Loucy (cell line): ENCODE measurements at regions not wholly inside any gene's neighbourhood (a gene's known extent, or its start where the extent isn't known, plus 50 kb on each side); places are given as distances from the start of the nearest gene placed in this dataset.
"Not testable (repeated sequence)": the region's sequence is repeated elsewhere in the genome, so short reads cannot be mapped to it uniquely, and the experiment has no call there.

Source experiments
- H2AFZ ChIP-seq: fragments of 200-600 bp; sonication (generic); 2 replicates; pipeline ENCODE4 v1.6.0; 2016; ENCODE audit warnings: antibody characterized with exemption, mild to moderate bottlenecking, low read length, moderate library complexity
- H3F3A ChIP-seq: fragments of 200-600 bp; 2 replicates; pipeline ENCODE4 v1.6.0; 2016; ENCODE audit warnings: antibody characterized with exemption, low read depth, mild to moderate bottlenecking
- H3K27me3 ChIP-seq: fragments of 200-600 bp; sonication (generic); 2 replicates; pipeline ENCODE4 v1.6.1; 2014; ENCODE audit warnings: low read length, mild to moderate bottlenecking; ENCODE audit not compliant: insufficient read depth, poor library complexity, severe bottlenecking
- H3K36me3 ChIP-seq: fragments of 200-600 bp; sonication (generic); 2 replicates; pipeline ENCODE4 v1.6.1; 2016; ENCODE audit warnings: low read length; ENCODE audit not compliant: insufficient read depth
- H3K4me1 ChIP-seq: fragments of 200-600 bp; sonication (generic); 2 replicates; pipeline ENCODE4 v1.5.1; 2014; ENCODE audit warnings: low read length, mild to moderate bottlenecking; ENCODE audit not compliant: insufficient read depth, poor library complexity, severe bottlenecking
- H3K4me2 ChIP-seq: fragments of 200-600 bp; sonication (generic); 2 replicates; pipeline ENCODE4 v1.6.0; 2014; ENCODE audit warnings: antibody characterized with exemption, low read length, low read depth, mild to moderate bottlenecking; ENCODE audit not compliant: poor library complexity, severe bottlenecking
- H3K4me3 ChIP-seq: fragments of 200-600 bp; sonication (generic); 2 replicates; pipeline ENCODE4 v1.5.1; 2014; ENCODE audit warnings: low read length, mild to moderate bottlenecking, mixed read lengths; ENCODE audit not compliant: poor library complexity, severe bottlenecking
- H3K79me2 ChIP-seq: fragments of 200-600 bp; sonication (generic); 2 replicates; pipeline ENCODE4 v1.6.1; 2014; ENCODE audit warnings: low read length; ENCODE audit not compliant: insufficient read depth
- H3K9ac ChIP-seq: fragments of 200-600 bp; sonication (generic); 2 replicates; pipeline ENCODE4 v1.6.0; 2014; ENCODE audit warnings: mild to moderate bottlenecking, low read depth, low read length, moderate library complexity; ENCODE audit not compliant: poor library complexity, severe bottlenecking
- H3K9me2 ChIP-seq: fragments of 200-600 bp; sonication (generic); replicated peaks from 2 replicates; pipeline ENCODE4 v1.6.1; 2016; ENCODE audit warnings: low read depth, low read length, mixed read lengths
- H3K9me3 ChIP-seq: fragments of 200-600 bp; sonication (generic); 2 replicates; pipeline ENCODE4 v1.6.1; 2014; ENCODE audit warnings: mild to moderate bottlenecking, antibody characterized with exemption, low read length, low read depth; ENCODE audit not compliant: insufficient read depth
- H4K20me1 ChIP-seq: fragments of 200-600 bp; sonication (generic); 2 replicates; pipeline ENCODE4 v1.6.0; 2014; ENCODE audit warnings: antibody characterized with exemption, low read length, mild to moderate bottlenecking; ENCODE audit not compliant: insufficient read depth, poor library complexity, severe bottlenecking
- EZH2phosphoT487 ChIP-seq: fragments of 200-600 bp; IDR thresholded peaks from 2 replicates; pipeline ENCODE4 v1.6.1; 2018; ENCODE audit warnings: antibody characterized with exemption, mild to moderate bottlenecking, moderate library complexity, borderline replicate concordance
- TF ChIP-seq, protein P1 (sequence below): fragments of 200-600 bp; sonication (generic); conservative IDR thresholded peaks from 2 replicates; pipeline ENCODE4 v1.5.1; 2014; ENCODE audit warnings: mild to moderate bottlenecking, antibody characterized with exemption, low read length

DNA sequence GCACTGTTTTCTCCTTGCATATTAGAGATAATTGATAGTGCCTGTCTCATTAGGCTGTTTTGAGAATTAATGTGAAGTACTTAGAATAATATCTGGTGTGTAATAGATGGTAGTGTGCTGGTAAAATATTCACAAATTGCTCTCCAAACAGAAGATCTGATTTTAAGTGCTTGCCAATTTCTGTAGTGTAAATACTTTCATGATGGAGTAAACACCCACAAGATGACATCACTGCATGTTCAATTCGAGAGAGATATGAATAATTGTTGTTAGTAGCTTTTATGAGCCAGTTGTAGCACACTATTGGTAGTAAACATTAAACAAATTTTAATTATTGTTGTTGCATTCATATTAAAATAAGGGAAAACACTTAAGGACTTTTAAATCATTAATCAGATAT, 392.3 kb upstream of the RIOK2 start:
- H3K27me3 ChIP-seq: no peaks in the 10 kb centered on the region
- no peak for TF ChIP-seq EZH2phosphoT487
- TF ChIP-seq, protein P1, sequence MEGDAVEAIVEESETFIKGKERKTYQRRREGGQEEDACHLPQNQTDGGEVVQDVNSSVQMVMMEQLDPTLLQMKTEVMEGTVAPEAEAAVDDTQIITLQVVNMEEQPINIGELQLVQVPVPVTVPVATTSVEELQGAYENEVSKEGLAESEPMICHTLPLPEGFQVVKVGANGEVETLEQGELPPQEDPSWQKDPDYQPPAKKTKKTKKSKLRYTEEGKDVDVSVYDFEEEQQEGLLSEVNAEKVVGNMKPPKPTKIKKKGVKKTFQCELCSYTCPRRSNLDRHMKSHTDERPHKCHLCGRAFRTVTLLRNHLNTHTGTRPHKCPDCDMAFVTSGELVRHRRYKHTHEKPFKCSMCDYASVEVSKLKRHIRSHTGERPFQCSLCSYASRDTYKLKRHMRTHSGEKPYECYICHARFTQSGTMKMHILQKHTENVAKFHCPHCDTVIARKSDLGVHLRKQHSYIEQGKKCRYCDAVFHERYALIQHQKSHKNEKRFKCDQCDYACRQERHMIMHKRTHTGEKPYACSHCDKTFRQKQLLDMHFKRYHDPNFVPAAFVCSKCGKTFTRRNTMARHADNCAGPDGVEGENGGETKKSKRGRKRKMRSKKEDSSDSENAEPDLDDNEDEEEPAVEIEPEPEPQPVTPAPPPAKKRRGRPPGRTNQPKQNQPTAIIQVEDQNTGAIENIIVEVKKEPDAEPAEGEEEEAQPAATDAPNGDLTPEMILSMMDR: no peak
- no peak overlapping the region for H3K4me3 ChIP-seq
- H4K20me1 ChIP-seq: no peaks in the 10 kb centered on the region
- no peaks in the 10 kb centered on the region for H3K9me2 ChIP-seq
- no peak overlapping the region for H3K9ac ChIP-seq
- no peak overlapping the region for H2AFZ ChIP-seq
- no peaks in the 10 kb centered on the region for H3K36me3 ChIP-seq
- no peaks in the 10 kb centered on the region for H3K9me3 ChIP-seq
- no peaks in the 10 kb centered on the region for H3K79me2 ChIP-seq
- H3K4me1 ChIP-seq: no peaks in the 10 kb centered on the region
- no peak overlapping the region for H3K4me2 ChIP-seq
- no peaks in the 10 kb centered on the region for H3F3A ChIP-seq

DNA sequence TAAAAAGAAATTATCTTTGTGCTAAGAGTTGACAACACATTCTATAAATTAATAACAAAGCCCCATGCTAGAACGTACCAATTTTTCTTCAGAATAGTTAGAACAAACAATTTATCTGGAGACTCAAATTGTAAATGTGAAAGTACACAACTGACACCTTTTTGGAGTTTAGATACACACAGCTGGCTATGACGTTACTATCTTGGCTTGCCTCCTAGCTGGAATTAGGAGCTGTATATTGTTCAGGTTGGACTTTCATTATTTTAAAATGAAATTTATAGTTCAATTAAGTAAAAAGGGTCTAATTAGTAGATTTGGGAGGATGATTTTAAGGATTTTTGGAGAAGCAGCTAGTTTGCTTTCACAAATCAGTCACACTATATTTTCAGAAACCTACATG, 393.9 kb upstream of the RIOK2 start:
- H3K9me2 ChIP-seq: no peaks in the 10 kb centered on the region
- H2AFZ ChIP-seq: no peak overlapping the region
- no peaks in the 10 kb centered on the region for H3K36me3 ChIP-seq
- H3K9me3 ChIP-seq: no peaks in the 10 kb centered on the region
- no peaks in the 10 kb centered on the region for H4K20me1 ChIP-seq
- no peak overlapping the region for H3K9ac ChIP-seq
- H3F3A ChIP-seq: no peaks in the 10 kb centered on the region
- no peak overlapping the region for H3K4me2 ChIP-seq
- H3K79me2 ChIP-seq: no peaks in the 10 kb centered on the region
- no peak for TF ChIP-seq EZH2phosphoT487
- TF ChIP-seq, protein P1: no peak
- no peaks in the 10 kb centered on the region for H3K27me3 ChIP-seq
- H3K4me1 ChIP-seq: no peaks in the 10 kb centered on the region
- H3K4me3 ChIP-seq: no peak overlapping the region

DNA sequence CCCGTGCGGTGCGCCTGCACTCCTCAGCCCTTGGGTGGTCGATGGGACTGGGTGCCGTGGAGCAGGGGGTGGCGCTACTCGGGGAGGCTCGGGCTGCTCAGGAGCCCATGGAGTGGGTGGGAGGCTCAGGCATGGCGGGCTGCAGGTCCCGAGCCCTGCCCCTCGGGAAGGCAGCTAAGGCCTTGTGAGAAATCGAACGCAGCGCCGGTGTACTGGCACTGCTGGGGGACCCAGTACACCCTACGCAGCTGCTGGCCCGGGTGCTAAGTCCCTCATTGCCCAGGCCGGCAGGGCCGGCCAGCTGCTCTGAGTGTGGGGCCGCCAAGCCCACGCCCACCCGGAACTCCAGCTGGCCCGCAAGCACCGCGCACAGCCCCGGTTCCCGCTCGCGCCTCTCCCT, 396.9 kb upstream of the RIOK2 start:
- H3K4me2 ChIP-seq, H3K79me2 ChIP-seq, H2AFZ ChIP-seq, H3F3A ChIP-seq, H3K4me3 ChIP-seq, H3K36me3 ChIP-seq, H3K9me3 ChIP-seq, H3K9me2 ChIP-seq, H3K27me3 ChIP-seq, H3K9ac ChIP-seq, H3K4me1 ChIP-seq, H4K20me1 ChIP-seq: not testable (repeated sequence)

DNA sequence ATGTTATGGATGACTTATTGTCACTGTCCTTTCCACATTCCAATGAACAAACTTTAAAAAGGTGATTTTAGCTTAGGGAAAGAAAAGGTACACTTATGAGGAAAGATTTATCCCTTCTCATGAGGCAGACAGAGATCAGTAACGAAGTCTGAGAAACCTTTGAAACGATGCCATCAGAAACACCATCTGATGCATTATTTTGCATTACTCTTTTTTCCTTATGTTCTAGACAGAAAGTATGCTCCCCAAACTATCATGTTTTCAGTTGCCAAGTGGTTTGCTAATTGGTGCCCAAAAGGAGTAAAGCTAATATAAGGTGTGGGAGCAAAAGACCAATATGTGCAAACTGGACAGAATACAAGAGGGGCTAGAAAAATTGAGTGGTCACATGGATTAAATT, 397.7 kb upstream of the RIOK2 start:
- Histone ChIP-seq H3K4me3 (no peak overlapping the region), H3K4me2 (no peak overlapping the region), H3K36me3 (no peaks in the 10 kb centered on the region), H3K9me2 (no peaks in the 10 kb centered on the region), H2AFZ (no peak overlapping the region), H3K9ac (no peak overlapping the region), H3F3A (no peaks in the 10 kb centered on the region), H3K4me1 (no peaks in the 10 kb centered on the region), H3K9me3 (no peaks in the 10 kb centered on the region), H3K27me3 (no peaks in the 10 kb centered on the region), H4K20me1 (no peaks in the 10 kb centered on the region), H3K79me2 (no peaks in the 10 kb centered on the region)
- TF ChIP-seq EZH2phosphoT487: no peak
- TF ChIP-seq, protein P1: no peak
